GM21360 (cell line): ENCODE measurements at regions not wholly inside any gene's neighbourhood (a gene's known extent, or its start where the extent isn't known, plus 50 kb on each side); places are given as distances from the start of the nearest gene placed in this dataset.
A peak's percentile ranks its signal among the peaks of the same experiment; 100 is the strongest.

Experiments used
- ATAC-seq: cut with Tn5 transposase; IDR thresholded peaks from one replicate; pipeline ENCODE4 v1.9.1; 2021; ENCODE audit warnings: mild to moderate bottlenecking, moderate library complexity; ENCODE audit not compliant: unreplicated experiment

DNA sequence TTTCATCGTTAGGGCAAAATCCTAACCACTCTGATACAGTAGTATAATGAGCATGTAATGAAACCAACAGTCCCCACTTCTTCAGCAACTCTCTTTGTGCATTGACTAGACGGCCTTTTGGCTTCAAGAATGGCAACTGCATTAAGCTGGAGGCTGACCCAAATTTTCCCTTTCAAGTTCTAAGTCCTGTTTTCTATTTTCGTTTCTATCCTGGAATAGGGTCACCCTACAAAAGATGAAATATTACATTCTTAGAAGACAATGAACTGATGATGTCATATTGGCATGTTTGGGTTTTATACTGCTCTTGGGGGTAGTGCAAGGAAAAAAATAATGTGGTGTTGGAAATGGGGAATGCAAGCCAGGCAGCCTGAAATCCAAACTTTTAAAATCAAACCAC lies 254.4 kb downstream of the ETAA1 start:
- no peak for ATAC-seq

DNA sequence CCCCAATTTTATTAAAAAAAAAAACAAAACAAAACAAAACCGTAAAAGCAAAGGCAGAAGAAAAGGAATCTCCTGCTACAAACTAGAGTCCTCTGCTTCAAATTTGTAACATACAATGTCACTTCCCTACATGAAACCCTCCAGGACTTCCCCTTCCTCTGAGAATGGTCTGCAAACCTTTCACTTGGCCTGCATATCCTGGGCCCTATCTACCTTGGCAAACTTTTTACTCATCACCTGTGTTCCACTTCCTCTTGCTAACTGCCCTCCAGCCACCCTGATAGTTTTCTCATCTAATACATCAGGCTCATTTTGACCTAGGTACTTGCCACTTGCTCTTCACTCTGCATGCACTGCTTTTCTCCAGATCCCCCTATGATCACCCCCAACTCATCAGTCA lies 255.5 kb downstream of the ETAA1 start:
- peak; percentile 66 for ATAC-seq

DNA sequence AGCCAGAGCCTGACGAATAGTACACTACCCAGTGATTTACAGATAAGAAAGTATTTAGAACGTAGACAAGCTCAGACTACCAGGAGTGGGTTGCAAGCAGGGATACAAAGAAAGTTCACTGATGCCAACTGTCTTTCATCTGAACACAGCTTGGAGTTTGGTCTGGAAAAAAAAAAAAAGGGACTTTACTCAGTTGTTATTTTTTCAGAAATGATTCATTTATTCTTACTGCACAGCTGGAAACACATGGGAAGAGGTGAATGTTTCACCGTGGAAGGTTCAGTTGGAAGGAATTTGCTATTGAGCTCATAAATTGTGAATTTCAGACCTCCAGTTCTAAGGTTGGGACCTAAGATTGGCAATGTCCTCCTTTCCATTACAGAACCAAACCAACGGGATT lies 259.7 kb downstream of the ETAA1 start:
- ATAC-seq, result no peak

DNA sequence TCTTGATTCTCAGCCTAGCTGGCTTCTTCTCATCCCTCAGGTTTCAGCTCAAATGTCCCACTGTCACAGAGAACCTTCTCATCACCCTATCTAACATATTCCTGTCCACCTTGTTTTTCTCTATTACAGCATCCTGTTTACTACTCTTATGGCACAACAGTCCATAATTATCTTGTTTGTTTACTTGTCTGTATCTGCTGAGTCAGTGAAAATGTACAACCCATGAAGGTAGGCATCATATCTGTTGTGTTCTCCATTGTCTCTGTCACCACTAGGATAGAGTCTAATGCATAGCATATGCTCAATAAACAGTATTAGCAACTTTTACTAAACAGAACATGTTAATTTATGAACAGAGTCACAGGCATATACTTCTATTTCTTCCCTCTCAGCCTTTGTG lies 261.7 kb downstream of the ETAA1 start:
- ATAC-seq, result no peak

DNA sequence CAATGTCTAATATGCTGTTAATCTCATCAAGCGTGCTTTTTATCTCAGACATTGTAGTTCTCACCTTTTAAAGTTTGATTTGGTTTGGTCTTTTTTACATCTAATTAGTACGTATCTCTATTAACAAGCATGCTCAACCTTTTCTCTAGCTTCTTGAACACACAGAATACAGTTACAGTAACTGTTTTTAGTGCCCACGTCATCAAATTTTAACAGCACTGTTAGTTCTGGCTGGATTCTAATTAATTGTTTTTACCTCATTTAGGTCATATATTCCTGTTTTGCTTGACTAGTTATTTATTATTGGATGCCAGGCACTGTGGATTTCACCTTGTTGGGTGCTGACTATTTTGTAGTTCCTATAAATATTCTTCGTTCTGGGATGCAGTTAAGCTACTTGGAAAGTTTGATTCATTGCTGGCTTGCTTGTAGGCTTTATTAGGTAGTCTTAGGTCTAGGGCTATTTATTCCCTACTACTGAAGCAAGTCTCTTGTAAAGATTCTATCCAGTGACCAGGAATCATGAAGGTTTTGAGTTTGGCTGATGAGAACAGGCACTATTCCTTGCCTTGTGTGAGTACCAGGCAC lies 263.0 kb downstream of the ETAA1 start:
- no peak for ATAC-seq

DNA sequence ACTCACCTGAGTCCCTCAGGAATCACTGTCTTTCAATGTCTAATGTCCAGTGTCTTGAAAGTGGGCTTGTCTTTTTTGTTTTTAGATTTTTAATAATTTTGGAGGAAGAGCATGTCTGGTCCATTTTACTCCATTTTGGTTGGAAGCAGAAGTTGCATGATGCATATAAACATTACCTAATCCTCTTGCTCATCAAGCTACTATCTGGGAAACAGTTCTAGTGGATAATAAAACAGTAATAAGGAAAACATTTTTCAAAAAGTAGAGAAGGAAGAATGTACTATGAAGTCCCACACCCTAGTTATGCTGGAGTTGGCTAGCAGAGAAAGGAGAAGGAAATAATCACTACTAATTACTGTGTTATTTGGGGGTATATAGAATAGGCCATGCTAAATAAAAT lies 263.7 kb downstream of the ETAA1 start:
- no peak for ATAC-seq

DNA sequence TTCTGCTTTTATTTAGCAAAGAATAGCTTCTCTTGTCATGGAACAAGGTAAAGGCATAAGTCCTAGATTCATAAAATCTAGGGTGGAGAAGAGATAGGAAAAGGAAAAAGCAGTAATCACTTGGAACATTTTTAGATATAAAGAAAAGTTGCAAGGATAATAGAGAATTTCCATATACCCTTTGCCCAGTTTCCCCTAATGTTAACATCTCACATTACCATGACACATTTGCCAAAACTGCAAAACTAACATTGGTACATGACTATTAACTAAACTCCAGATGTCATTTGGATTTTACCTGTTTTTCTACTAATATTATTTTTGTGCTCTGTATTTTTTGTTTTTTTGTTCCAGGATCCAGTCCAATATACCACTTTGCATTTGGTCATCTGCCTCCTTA lies 265.1 kb downstream of the ETAA1 start:
- ATAC-seq, result no peak

DNA sequence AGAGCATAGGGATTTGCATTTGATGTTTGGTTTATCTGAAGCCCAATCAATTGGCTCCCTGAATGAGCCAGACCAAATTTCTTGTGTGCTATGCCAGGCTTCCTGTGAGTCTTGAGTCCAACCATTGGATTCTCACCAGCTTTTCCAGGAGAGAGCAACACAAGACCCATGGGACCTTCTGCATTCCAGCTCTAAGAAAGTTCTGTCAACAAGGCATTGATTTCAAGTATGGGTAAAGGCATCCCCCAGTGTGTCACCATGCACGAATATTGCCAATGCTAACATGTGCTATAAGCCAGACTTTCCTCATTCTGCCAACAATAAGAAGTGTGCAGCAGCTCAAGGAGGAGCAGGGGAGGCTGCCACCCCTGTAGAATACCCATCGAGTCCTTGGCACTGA lies 266.6 kb downstream of the ETAA1 start:
- no peak for ATAC-seq

DNA sequence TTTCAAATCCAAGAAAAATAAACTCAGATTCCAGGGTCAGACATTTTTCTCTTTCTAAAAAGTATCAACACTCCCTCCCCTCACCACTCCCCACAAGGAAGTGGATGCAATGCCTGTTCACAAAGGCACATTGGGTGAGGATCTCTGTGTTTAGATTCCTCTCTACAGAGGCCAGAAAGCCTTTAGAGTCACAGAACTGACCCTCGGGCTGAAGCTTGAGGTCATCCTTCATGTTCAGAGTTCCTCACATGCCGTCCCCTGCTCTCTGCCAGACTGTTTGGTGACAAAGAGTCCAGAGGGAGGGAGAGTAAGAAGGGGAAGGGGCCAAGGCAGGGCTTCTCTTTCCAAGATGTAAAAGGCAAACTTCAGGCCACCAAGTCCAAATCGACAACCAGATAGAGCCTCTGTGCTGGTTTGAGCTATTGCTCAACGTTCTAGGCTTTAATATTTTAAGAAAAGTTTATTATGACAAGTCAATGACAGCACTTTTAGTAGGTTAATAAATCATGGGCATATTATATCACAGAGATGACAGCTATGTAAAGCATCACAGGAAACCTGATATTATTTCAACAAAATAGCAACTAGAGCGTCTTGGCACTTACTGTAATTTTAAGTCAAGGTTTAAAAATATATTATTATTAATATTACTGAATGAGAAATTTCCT lies 269.4 kb downstream of the ETAA1 start:
- no peak for ATAC-seq

DNA sequence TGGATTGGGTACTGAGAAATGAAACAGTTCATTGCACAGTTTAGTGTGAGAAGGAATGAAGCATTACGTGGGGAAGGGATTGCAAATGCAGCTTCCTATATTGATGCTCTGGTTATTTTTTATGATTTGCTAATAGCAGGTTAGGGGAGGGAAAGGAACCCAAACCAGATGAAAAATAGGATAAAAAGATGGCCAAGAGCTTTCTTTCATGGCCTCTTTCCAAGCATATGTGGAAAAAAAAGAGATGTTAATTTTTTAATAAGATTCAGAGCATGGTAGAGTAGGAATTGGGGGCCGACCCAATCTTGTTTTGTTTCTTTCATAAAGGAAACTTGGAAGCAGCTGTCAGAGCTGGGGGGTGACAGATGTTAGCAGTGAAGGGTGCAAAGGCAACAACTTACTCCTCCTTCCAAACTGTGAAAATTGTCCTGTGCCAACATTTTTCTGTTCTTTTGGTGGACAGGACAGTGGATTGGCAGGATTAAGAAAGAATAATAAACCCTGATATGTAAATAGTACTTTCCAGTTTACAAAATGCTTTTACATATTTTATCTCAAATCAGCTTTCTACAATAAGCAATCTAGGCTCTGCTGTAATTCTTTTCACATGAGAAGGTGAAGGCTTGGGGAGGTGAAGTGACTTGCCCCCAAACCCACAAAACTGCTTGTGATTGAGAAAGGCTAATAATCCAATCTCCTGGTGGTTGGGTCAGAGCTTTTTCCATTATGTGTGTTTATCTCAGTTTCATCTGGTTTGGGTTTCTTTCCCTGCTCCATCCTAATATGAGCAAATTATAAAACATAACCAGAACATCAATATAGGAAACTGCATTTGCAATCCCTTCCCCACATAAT lies 270.1 kb downstream of the ETAA1 start:
- no peak for ATAC-seq

DNA sequence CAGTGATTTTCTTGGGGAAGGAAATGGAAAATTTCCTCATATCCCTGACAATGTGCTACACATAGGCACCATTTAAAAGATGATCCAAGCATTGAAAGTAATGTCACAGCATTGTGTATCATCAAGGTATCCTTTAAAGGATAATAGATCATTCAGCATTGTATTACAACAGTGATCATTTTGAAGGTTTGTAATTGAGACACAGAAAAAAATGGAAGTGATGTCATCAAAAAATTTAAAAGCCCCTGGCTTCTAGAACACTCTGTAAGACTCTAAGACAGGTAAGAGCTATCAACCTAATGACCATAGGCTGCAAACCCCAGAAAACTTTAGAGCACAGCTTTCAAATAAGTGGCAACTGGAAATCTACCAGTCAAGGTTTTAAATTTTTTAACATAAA lies 271.4 kb downstream of the ETAA1 start:
- no peak for ATAC-seq

DNA sequence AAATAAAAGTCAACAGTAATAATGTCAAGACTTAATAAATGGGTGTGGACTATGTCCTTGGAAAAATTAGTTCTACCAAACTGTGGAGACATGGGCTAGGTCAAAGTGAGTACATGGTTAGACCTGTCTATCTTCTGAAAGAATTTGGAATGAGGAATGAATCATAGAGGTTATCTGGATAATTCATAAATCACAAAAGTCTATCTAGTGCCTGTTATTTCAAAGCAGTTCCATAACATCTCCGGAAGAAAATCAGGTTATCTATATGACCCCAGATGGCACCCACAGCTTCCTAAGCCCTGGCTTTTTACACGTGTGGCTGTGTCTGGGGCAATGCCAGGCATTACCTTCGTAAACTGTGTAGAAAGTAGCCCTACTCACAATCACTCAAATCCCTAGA lies 272.0 kb downstream of the ETAA1 start:
- ATAC-seq, result no peak

DNA sequence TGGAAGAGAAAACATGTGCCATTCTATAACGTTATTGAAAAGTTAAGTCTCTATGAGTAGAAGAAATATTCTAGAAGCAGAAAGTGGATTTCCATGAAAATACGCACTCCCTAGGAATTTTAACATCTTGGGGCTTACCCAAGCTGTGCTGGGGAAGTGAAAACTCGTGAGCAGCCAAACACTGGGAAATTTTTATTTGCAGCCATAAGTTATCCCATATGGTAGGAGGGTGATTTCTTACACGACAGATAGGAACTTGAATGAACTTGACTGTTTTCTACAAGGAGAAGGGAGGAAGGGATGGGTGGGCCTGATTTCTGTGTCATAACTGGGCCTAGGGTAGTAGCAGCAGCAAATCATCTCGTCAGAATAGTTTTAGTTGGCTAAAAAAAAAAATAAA lies 272.6 kb downstream of the ETAA1 start:
- ATAC-seq, result no peak

DNA sequence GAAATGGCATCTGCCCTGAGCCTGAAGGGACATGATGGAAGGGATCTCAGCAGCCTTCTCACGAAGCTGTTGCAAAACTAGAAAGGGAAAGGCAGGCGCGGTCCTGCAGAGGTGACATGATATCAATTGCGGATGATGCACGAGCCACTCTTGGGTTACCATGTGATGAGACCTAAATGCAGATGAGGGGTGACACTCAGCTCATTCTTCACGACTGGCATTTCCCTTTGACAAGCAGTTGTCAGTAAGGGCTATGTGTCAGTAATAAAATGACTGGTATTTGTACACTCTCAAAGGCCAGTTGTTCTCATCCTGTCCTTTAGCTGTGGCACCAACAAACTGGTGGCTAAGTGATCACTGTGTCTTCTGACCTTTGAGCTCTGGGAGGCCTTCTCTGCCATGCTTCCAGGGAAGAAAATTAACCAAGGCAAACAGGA lies 273.6 kb downstream of the ETAA1 start:
- ATAC-seq, result no peak

DNA sequence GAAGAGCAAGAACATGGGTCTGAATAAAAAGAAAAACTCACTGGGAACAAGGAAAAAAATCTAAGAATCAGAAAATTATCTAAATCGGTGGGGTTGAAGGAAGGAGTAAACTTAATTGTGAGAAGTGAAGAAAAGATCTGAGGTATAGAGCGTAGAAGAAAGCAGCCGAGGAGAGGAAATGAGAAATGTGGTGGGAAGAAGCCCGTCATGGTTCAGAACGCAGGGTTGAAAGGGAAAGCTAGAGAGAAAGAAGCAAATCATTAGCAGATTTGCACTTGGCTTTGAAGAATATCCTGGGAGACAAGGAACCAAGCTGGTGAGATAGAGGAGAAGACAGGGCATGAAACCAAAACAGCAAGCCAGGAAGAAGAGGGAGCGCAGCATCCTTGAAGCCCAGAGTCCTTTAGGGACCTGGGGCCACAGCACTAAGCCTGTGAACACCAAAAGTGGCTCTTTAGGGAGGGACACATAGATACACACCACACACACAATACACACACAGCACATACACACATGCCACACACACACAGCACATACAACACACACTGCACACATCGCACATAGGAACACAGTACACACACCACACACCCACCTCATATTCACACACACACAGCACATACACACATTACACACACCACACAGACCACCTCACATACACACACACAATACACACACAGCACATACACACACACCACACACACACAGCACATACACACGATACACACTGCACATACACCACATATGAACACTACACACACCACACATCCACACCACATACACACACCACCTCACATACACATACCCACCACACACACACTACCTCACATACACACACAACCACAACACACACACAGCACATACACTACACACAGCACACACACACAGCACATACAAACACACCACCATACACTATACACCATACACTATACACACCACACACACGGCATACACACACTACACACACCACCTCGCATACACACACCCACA lies 274.6 kb downstream of the ETAA1 start:
- peak; percentile 75 for ATAC-seq

DNA sequence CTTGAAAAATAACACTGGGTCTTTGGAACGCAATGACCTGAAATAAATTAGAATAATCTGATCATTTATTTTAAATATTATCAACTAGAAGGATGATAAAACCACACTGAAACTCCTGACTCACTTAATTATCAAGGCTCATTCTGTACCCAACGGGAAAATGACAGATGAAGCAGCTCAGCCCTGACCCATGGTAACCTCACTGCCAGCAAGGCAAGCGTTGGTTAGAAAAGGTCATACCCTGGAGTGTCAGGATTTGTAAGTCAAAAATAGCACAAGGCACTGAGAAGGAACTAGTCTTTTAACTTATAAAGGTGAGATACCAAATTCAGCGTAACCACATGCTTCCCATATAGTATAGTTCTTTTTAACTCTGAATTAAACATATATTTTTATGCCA lies 277.5 kb downstream of the ETAA1 start:
- ATAC-seq, result no peak

DNA sequence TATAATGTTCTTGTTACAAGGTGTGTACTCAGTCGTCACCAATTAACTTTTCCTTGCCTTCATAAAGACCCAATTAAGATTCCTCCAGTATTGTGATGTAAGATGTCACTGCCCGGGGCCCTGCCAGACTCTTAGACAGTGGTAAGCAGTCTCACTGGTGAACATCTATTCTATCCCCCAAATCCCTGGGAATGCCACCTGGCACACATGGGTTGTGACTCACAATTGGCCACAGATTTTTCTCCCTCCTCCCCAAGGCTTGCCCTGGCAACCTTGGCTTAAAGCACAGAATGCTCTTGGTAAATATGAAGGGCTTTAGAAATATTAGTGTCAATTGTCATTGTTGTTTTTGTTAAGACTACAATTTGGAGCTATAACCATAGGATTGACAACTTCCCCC lies 287.9 kb downstream of the ETAA1 start:
- ATAC-seq, result no peak

DNA sequence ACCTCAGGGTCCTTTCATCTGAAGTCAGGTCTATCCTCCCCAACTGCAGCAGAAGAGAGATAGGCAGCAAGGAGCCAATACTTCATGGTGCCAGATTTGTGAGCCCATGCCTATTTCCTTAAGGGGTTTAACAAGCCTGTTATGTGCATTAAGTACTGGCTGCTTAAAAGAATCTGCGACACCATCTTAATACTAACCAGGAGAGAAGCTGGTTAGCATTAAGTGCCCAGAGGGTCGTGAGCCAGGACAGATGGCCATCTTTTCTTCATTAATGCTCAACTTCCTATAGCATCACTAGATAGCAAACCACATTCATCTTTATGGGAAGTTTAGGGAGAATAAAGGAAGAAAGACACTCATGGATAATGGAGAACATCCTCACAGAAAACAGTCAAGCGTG lies 289.1 kb downstream of the ETAA1 start:
- no peak for ATAC-seq

DNA sequence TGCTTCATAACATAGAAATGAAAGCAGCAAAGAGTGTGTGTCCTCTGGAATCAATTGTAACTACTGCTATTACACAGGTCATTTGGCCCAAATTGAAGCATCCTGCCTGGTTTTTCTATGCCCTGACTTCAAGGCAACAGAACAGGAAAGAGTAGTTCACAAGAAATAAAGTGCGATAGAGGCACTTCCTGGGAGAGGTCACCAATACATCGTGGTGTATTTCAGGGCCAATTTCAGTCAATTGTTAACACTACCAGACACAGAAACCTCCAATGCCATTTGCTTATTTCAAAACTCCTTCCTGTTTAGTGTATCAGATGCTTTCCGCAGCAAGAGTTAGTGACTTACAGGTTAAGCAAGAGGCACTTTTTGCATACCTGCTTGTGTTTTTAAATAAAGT lies 292.1 kb downstream of the ETAA1 start:
- ATAC-seq, result no peak

DNA sequence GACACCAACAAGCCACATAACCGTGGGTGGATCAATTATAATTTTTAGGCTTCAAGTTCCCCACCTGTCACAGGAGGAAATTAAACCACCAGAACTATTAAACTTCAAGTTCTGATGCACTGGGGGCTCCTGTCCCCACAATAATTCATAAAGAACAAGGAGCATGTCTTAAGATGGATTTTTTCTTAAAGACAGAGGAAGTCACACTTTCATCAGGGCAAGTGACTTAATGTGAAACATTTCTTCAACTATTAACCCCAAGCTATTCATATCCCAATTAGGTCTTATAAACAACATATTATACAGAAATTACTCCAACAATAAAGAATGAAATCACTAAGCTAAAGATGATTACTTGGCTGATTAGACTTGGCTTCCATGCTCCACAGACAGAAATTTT lies 292.5 kb downstream of the ETAA1 start:
- ATAC-seq, result no peak

DNA sequence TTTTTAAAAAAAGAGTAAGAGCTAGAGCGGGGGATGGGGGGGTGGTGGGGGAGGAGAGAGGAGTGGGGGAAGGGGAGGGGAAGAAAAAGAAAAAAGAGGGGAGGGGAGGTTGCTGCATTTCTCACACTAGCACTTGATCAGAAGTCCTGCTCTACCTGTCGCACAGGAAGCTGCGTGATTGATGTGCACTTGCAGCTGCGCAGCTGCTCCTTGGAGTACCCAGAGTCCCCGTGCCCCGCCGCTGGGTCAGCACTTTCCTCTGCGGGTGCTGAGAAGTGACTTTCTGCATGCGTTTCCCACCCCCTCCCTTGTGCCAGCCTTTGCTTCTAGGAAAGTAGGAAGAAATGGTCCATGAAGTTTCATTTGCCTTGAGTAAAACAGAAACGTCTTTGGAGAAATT lies 297.3 kb downstream of the ETAA1 start:
- ATAC-seq, result no peak
